ENCODE measurements at regions not wholly inside any gene's neighbourhood (a gene's known extent, or its start where the extent isn't known, plus 50 kb on each side); places are given as distances from the start of the nearest gene placed in this dataset.

- TF ChIP-seq FOXP2 (optimal IDR thresholded peaks at IDR 0.05; ENCODE audit: borderline replicate concordance, extremely low read depth, extremely low read length, insufficient read depth), result no peak
- TF ChIP-seq POLR2AphosphoS5 (IDR thresholded peaks at IDR 0.05; ENCODE audit: low read depth, low read length), result no peak
- no peak for TF ChIP-seq TAF1 (IDR thresholded peaks at IDR 0.05; ENCODE audit: borderline replicate concordance, insufficient read depth, low read length)
- TF ChIP-seq REST (IDR thresholded peaks at IDR 0.05; ENCODE audit: insufficient read depth in 1 of 2, low read depth in 2 of 2, low read length in 2 of 2), result no peak
- no peak for TF ChIP-seq SIN3A (IDR thresholded peaks at IDR 0.05; ENCODE audit: borderline replicate concordance, insufficient read depth, low read length)
These were observed 675.3 kb upstream of the SGCG start for GRCh38 chr13:22505489-22505888.

- TF ChIP-seq SIN3A (IDR thresholded peaks at IDR 0.05; ENCODE audit: borderline replicate concordance, insufficient read depth, low read length), result no peak
- no peak for TF ChIP-seq FOXP2 (optimal IDR thresholded peaks at IDR 0.05; ENCODE audit: borderline replicate concordance, extremely low read depth, extremely low read length, insufficient read depth)
- TF ChIP-seq POLR2AphosphoS5 (IDR thresholded peaks at IDR 0.05; ENCODE audit: low read depth, low read length), result no peak
- TF ChIP-seq TAF1 (IDR thresholded peaks at IDR 0.05; ENCODE audit: borderline replicate concordance, insufficient read depth, low read length), result no peak
- no peak for TF ChIP-seq REST (IDR thresholded peaks at IDR 0.05; ENCODE audit: insufficient read depth in 1 of 2, low read depth in 2 of 2, low read length in 2 of 2)
These were observed 674.6 kb upstream of the SGCG start for GRCh38 chr13:22506096-22506691.

- TF ChIP-seq FOXP2 (optimal IDR thresholded peaks at IDR 0.05; ENCODE audit: borderline replicate concordance, extremely low read depth, extremely low read length, insufficient read depth), result no peak
- no peak for TF ChIP-seq POLR2AphosphoS5 (IDR thresholded peaks at IDR 0.05; ENCODE audit: low read depth, low read length)
- TF ChIP-seq TAF1 (IDR thresholded peaks at IDR 0.05; ENCODE audit: borderline replicate concordance, insufficient read depth, low read length), result no peak
- TF ChIP-seq REST (IDR thresholded peaks at IDR 0.05; ENCODE audit: insufficient read depth in 1 of 2, low read depth in 2 of 2, low read length in 2 of 2), result no peak
These were observed 663.2 kb upstream of the SGCG start for GRCh38 chr13:22517544-22517943.

- TF ChIP-seq TAF1 (IDR thresholded peaks at IDR 0.05; ENCODE audit: borderline replicate concordance, insufficient read depth, low read length) (no peak), REST (IDR thresholded peaks at IDR 0.05; ENCODE audit: insufficient read depth in 1 of 2, low read depth in 2 of 2, low read length in 2 of 2) (no peak), SIN3A (IDR thresholded peaks at IDR 0.05; ENCODE audit: borderline replicate concordance, insufficient read depth, low read length) (no peak), FOXP2 (optimal IDR thresholded peaks at IDR 0.05; ENCODE audit: borderline replicate concordance, extremely low read depth, extremely low read length, insufficient read depth) (no peak), POLR2AphosphoS5 (IDR thresholded peaks at IDR 0.05; ENCODE audit: low read depth, low read length) (no peak)
These were observed 643.9 kb upstream of the SGCG start for GRCh38 chr13:22536851-22537250.

GRCh38 chr13:22538400-22538799 is 642.4 kb upstream of the SGCG start:
- TF ChIP-seq REST (IDR thresholded peaks at IDR 0.05; ENCODE audit: insufficient read depth in 1 of 2, low read depth in 2 of 2, low read length in 2 of 2) (no peak), FOXP2 (optimal IDR thresholded peaks at IDR 0.05; ENCODE audit: borderline replicate concordance, extremely low read depth, extremely low read length, insufficient read depth) (no peak), POLR2AphosphoS5 (IDR thresholded peaks at IDR 0.05; ENCODE audit: low read depth, low read length) (no peak), TAF1 (IDR thresholded peaks at IDR 0.05; ENCODE audit: borderline replicate concordance, insufficient read depth, low read length) (no peak), SIN3A (IDR thresholded peaks at IDR 0.05; ENCODE audit: borderline replicate concordance, insufficient read depth, low read length) (no peak)
